Stimulated activated CD8-positive, alpha-beta memory T cell treated with anti-CD3 and anti-CD28 coated beads, Interleukin-12 subunit alpha, Interleukin-12 subunit beta, amount 100 ng/mL, for 1 hour (primary cell): ENCODE measurements at regions not wholly inside any gene's neighbourhood (a gene's known extent, or its start where the extent isn't known, plus 50 kb on each side); places are given as distances from the start of the nearest gene placed in this dataset.
"Not testable (repeated sequence)": the region's sequence is repeated elsewhere in the genome, so short reads cannot be mapped to it uniquely, and the experiment has no call there.

Source experiments
- DNase-seq: peaks from one replicate; pipeline ENCODE4 v3.0.0-alpha.2; 2020; ENCODE audit warnings: low read depth

DNA sequence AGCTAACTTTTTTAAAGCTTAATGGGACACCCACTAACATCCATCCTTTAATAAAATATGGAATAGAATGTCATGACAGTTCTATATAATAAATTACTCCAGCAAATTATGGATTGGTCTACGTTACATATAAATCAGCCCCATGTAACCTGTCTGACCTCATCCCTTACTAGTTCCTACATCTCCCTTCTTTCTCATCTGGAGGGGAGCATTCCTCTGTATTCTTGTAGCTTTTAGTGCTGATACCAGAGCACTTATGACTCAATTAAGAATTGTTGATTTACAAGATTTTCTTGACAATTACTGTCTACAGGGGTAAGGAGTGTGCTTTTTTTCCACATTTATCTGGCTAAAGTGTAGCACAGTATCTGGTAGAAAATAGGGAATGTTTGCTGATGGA lies 523.7 kb downstream of the FAM181B start:
- DNase-seq = no peak

DNA sequence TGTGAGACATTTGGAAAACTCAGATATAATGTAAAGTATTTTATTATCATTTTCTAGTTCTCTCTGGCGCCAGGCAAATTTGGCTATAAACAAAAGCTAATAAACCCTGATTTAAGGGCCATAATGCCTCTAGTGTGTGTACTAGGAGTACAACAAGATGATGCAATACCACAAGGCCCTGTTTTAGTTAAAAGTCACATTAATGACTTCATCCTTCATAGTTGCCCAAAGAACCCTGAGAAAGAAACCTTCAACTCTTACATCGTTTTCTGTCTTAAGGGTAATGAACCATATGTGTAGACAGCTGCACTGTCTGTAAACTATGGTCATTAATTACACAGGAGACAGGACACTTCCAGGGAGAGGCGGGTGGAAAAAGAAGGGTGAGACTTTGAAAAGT lies 538.4 kb downstream of the FAM181B start:
- DNase-seq = no peak

DNA sequence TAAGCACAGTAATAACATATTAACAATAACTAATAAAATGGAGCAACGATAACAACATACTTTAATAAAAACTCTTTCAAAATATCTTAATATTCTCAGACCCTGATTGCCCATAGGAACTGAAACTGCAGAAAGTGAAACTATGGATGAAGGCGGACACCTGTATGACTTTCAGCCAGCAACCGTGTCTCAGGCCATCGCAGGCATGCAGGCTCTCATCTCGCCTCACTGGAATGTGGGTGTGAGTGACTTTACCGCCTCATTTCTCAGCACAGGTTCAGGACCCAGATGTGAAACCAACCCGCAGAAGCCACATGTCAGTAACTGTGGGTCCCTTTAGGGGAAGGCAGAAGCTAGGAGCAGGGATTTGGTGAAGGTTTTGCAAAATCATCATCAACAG lies 539.1 kb downstream of the FAM181B start:
- no peak for DNase-seq

DNA sequence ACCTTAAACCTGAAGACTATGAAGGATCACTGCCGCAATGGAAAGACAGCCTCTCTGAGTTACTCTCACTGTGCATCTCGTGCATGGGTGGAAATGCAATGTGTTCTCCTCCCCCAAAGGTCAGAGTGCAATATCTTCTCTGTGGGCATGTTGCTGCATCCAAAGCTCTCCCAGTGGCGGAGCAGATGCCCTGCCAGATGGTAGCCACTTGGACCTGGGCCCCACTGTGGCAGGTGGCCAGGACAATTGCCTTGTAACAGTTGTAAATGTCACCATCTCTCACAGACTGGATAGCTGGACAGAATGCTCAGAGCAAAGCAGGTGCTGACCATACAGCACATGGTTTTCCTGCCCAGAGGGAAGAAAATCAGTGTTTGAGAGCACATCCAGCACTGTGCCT lies 542.0 kb downstream of the FAM181B start:
- no peak for DNase-seq

DNA sequence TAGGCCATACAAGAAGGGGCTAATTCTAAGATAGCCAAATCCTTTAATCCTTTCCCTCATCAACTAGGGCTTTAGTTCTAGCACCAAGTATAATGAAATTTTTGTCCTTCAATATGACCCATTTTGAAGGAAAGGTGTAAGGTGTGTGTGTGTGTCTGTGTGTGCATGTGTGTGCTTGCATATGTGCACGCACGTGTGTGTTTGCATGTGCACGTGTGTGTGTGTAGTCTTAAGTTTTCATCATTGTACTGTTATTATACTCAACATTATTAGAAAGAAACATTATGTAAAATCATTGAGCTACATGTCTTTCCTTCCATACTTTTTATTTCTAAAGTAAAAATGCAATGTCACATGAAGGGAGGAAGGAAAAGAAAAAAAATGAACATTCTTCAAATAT lies 547.7 kb downstream of the FAM181B start:
- no peak for DNase-seq

DNA sequence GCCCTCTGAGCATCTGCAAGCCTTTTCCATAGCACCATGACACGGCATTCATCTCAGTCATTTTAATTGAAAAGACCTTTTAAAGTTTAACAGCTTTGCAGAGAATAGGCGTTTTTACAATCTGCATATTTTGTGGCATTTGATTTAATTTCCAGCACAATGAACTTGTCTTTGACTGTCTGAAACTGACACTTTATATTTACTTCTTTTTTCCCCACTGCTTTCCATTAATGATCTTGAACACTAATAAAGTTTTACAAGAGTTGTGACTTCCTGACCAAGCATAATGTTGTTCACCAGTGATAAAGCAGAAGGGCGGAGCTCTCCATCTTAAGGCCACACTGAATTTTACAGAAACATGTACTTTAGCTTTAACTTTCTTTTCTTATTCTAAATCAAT lies 548.7 kb downstream of the FAM181B start:
- no peak for DNase-seq

DNA sequence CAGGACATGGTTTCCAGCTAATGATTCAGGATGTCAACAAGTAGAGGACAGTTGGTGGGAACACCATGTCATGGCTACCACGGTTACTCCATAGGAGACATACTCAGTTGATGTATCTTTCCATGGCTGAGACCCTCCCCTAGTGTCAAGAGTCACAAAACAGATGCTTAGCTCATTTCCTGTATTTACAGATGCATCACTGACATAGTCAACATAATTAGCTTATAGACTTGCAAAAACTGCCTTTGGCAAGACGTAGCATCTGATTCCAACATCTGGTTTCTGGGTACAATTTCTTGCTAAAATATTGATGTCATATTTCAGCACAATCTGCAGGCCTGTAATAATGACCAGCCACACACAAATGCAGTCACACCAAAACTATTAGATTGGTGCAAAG lies 550.3 kb downstream of the FAM181B start:
- DNase-seq = no peak

DNA sequence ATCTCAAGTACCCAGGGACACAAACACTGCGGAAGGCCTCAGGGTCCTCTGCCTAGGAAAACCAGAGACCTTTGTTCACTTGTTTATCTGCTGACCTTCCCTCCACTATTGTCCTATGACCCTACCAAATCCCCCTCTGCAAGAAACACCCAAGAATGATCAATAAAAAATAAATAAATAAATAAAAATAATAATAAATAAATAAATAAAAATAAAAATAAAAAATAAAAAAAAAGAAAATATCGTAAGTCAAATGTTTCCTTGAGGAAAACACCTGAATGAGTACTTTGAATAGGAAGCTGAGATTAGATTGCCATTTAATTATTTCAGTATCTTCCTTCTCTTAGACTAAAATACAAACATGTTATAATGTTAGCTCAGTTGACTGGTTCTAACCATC lies 551.0 kb downstream of the FAM181B start:
- not testable (repeated sequence) for DNase-seq

DNA sequence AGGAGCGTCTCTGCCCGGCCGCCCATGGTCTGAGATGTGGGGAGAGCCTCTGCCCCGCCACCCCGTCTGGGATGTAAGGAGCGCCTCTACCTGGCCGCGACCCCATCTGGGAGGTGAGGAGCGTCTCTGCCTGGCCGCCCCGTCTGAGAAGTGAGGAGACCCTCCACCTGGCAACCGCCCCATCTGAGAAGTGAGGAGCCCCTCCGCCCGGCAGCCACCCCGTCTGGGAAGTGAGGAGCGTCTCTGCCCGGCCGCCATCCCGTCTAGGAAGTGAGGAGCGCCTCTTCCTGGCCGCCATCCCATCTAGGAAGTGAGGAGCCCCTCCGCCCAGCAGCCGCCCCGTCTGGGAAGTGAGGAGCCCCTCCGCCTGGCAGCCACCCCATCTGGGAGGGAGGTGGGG lies 551.9 kb downstream of the FAM181B start:
- DNase-seq = not testable (repeated sequence)

DNA sequence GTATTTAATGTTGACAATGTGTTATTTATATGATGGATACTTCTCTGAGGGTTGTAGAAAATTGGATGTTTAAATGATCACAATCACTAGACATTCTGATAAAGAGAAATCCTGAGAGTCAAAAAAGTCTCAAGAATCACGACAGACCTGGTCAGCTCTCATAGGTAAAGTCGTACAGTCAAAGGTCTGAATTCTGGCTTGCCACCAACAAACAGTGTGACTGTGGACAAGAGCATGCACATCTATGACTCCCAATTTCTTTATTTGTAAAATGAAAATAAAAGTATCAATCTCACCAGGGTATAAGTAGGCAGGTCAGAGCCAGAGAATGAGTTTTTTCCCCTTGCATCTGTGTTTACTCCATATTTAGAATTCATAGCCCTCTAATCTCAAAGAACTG lies 556.7 kb downstream of the FAM181B start:
- no peak for DNase-seq

DNA sequence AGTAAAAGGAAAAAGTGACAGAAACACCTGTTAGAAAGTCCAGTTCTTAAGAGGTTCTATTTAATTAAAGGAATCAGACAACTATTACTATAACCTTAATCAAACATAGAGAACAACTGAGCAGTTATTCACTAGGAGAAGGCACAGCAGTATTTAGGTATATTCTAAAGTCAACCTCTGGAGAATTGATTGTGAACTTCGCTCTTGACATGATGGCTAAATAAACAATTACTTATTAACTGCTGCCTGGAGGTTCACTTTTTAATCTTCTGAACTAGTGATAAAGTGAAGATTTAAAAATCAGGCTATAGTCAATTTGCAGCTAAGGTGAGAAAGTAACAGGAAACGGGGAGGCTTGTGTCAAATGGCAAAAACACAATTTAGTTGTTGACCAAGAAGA lies 557.3 kb downstream of the FAM181B start:
- no peak for DNase-seq

DNA sequence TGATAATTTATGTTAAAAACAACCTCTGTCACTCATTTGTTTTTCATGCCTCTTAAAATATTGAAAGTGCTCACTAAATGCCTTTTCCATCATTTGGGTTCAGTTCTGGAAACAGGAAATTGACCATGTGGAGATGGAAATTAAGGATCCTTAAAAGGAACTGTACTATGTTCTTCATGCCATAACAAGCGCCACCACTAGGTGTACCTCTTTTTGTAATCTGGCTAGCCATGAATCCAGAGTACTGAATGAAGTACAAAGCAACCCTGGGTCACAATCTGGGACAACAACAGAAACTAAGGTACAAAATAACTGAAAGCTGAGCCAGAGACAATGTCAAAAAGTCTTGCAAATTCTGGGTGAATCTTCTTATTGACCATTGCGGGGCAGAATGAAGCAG lies 559.1 kb downstream of the FAM181B start:
- no peak for DNase-seq

DNA sequence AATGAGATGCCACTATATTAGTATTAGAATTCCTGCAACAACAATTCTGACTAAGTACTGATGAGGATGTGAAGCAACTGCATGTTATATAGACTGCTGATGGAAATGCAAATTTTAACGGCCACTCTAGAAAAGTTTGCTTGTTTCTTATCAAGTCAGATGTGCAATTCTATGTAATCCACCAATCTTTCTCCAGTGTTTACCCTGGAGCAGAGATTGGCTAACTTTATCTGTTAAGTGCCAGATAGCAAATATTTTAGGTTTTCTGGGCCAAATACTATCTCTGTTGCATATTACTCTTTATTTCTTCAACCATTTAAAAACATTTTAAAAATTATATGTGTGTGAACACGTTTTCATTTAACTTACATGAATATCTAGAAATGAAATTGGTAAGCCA lies 586.9 kb downstream of the FAM181B start:
- no peak for DNase-seq

DNA sequence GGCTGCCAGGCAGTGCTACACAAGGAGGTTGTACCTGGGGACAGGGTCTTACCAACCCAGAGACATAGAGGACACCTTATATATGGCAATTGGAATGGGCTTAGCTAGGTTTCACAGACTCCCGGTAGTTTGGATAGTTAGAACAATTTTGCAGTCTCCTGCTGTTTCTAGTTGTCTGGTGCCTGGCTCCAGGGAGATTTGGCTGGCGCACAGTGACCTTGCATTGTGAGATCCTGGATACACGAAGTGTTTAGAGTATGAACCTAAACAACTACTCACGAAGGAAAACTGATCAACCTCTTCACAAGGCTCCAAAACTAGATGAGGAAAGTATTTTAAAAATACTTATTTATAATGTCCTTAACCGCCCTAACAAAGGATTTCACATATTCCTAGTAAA lies 614.7 kb downstream of the FAM181B start:
- DNase-seq = no peak

DNA sequence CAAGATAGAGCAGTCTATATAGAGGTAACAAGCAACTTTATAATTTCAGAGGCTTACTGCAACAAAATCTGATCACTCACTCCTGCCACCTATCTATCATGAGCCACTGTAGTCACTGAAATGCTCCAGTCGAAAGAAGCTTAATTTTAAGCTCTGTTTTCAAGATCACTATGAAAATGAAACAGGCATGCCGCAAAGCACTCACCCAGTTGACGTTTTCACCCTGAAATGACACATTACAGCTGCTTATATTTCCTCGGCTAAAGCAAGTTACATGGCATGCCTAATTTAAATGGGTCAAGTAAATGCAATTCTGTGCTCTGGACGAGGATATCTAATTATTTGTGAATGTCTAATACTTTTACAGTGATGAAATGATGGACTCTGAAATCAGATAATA lies 616.3 kb downstream of the FAM181B start:
- no peak for DNase-seq

DNA sequence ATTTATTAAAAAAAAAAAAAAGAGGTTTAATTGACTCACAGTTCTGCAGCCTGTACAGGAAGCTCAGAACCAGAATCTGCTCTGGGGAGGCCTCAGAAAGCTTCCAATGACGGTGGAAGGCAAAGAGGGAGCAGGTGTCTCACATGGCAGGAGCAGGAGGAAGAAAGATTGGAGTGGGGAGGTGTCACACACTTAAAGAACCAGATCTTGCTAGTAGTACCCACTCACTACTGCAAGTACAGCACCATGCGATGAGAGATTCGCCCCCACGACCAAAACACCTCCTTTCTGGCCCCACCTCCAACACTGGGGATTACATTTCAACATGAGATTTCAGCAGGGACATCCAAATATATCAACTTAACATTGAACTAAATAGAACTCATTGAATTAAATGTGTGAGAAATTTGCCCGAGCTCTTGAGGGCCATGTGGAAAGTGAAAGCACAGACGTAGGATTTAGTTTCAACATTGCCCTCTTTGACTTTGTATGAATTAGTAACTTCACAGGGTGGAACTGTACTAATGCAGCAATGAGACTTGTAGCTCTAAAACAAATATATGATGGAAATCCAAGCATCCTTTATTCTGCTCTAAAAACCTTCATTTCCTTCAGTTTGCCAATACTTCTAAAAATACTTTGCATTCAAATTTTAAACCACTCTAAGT lies 628.2 kb downstream of the FAM181B start:
- DNase-seq = no peak

DNA sequence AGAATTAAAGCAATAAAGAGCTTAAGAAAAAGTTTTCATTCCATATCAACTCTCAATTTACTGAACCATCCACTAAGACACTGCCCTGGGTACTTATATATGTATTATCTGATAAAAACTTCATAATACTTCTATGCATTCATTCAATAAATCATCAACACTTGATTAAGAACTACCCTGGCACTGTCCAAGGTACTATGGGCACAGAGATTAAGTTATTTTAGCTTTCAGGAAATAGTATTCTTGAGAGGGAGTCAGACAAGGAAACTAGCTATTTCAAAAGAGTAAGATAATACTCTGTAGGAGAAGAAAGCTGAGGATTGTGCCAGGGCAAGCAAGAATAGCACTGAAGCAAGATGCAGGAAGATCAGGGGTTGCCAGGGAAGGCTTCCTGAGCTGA lies 640.8 kb downstream of the FAM181B start:
- no peak for DNase-seq

DNA sequence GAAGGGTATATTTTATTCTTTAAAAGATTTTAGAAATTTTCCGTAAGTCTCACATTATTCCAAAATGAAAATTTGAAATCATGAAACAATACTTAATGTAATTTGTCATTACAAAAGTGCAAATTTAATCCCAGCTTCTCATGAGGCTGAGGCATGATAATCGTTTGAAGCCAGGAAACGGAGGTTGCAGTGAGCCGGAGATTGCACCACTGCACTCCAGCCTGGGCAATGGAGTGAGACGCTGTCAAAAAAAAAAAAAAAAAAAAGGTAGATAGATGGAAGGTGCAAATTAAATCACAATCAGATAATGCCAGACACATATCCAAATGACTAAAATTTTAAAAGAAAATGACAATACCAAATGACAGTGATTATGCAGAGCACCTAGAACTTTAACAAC lies 644.2 kb downstream of the FAM181B start:
- no peak for DNase-seq

DNA sequence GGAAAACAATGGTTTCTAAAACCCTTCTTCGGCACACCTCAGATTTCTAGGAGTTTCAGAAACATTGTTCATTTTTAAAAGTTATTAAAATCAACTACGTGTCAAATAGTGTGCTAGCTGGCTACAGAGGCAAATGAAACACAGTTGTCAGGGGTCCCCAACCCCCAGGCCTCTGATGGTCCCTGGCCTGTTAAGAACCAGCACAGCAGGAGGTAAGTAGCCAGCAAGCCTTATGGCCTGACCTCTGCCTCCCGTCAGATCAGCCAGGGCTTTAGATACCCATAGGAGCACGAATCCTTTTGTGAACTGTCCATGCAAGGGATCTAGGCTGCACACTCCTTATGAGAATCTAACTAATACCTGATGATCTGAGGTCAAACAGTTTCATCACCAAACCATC lies 648.2 kb downstream of the FAM181B start:
- DNase-seq = no peak

DNA sequence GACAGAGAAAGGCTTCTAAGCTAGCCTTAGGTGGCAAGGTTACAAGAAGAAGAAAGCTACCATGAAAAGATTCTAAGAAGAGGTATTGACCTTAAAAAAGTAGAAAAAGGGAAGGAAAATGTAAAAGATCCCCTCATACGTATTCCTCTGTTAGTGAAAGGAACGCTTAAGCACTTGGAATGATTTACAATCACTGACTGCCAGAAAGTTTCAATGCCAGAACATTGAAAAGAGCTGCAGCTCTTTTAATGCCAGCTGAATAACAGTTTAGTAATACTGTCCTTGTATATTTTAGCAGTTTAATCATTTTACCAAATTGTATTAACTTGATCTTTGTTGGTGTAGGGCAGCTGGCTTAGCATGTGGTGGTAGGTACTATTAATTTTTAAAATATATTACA lies 650.7 kb downstream of the FAM181B start:
- no peak for DNase-seq

DNA sequence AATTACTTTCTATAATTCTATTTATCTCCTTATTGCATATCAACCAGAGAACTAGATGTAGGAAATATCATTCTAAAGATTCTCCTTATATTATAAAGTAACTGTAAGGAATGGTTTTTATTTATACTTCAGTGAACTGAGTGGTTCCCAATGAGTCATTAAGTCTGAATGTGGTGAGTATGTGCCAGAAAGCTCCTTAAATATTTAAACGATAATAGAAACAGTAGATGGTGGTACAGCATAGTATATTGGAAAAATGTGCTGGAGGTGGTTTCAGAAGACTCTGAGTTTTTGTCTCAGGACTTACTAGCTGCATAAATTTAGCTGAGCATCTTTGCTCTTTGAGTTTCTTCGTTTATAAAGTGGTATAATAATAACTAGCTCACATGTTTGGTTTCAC lies 653.5 kb downstream of the FAM181B start:
- DNase-seq = no peak

DNA sequence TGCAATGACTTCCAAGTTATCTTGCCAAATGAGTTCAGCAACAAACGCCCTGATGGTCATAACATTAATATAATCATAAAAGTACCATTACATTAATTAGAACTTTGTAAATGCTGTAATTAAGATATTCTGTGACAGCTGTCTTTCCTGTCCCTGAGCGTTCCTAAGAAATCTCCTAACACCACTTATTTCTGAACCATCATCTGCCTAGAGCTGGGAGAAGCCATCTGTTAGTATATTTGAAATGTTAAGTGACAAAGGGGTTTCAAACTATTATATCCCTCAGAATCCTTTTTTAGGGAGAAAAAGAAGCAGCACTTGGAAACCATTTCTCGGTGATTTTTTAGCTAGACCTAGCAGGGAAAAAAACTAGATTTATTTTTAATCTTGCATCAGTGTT lies 657.5 kb downstream of the FAM181B start:
- DNase-seq = no peak

DNA sequence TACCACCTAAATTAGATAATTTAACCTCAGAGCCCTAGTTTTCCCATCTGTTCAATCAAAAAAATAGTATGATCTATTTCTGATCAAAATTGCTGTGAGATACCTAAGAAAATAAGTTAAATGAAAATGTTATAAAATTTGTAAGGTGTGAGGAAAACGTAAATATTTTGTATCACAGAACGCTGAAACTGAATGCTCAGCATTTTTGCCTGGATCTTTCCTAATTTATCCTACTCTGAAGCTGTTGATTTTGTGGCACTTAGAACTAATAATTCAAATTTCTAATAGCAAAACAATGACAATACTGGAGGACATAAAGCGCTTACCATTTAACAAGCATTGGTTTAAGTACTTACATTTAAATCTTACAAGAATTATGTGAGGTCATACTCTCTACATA lies 674.2 kb downstream of the FAM181B start:
- no peak for DNase-seq

DNA sequence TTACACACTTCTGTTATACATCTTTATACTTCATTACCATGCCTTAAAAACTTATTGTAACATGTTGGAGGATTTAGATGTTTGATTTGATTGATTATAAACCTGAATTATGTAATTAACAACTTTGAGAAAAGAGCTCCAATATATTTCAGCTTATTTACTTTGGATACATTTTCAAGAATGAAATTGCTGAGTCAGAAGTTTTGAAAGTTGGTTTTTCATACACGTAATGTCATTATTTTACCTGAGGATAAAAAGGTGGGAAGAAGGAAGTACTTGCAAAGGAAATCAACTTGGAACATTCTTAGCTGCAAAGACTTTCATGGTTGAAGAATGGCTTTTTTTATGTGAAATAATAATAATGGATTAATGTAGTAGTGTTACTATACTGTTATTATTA lies 677.2 kb downstream of the FAM181B start:
- no peak for DNase-seq

DNA sequence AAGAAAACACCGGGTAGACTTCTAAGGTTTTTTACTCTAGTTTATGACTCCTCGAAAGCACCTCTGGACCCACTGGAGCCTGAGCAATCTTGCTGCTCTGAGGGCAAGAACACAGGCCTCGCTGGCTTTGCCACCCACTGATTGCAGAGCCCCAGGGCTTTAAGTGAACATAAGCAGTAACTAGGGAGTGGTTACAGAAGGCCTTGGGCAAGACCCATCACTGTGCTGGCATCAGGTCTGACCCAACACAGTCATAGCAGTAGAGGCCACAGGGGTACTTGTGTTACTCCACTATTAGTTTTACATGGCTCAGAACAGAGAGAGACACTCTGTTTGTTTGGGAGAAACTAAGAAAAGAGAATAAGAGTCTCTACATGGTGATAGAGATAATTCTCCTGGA lies 684.5 kb downstream of the FAM181B start:
- no peak for DNase-seq
